GM21737 (cell line): ENCODE measurements at regions not wholly inside any gene's neighbourhood (a gene's known extent, or its start where the extent isn't known, plus 50 kb on each side); places are given as distances from the start of the nearest gene placed in this dataset.

Experiments used
- ATAC-seq: cut with Tn5 transposase; IDR thresholded peaks from one replicate; pipeline ENCODE4 v1.9.1; 2021; ENCODE audit warnings: mild to moderate bottlenecking, moderate library complexity; ENCODE audit not compliant: unreplicated experiment

GRCh38 chr11:16685914-16686313 is 52.5 kb upstream of the C11orf58 start:
- ATAC-seq, result no peak

- no peak for ATAC-seq
Observed at GRCh38 chr11:16678466-16679116, 59.9 kb upstream of the C11orf58 start.

- no peak for ATAC-seq
Observed at GRCh38 chr11:16669799-16670415, 68.5 kb upstream of the C11orf58 start.

DNA sequence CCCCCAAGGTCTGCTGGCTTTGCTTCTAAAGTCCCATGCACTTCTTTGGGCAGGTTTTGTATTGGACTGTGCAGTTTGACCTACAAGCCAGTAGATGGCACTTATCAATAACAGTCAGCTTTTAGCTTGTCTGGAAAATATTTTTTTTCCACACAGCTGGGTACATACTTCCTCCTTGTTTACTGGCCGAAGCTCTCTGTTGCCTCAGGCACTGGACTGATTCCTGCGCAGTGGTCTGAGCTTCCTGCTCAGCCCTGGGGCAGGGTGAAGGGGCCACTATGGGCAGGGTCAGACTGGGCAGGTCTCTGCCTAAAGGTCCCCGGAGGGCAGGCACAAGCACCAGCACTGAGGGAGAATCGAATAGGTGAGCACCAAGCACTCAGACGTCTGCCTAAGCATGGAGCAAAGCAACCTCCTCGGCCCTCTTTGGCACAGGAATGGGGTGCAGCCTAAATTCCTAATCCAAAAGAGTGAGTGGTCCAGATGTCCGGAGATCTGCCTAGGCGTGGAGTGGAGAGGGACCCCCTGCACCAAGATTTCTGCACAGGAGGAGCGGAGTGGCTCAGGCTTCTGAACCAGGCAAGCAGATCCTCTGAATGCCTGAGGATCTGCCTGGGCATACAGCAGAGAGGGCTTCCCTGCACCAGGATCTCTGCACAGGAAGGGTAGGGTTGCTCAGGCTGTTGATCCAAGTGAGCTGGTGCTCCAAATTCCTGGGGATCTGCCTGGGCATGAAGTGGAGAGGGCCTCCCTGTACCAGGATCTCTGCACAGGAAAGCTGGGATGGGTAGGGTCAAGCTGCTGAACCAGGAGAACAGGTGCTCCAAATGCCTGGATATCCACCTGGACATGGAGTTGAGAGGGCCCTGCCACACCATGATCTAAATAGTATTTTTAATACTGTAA is 105.9 kb upstream of the C11orf58 start:
- no peak for ATAC-seq

- no peak for ATAC-seq
Observed at GRCh38 chr11:16630651-16631050, 107.8 kb upstream of the C11orf58 start.

DNA sequence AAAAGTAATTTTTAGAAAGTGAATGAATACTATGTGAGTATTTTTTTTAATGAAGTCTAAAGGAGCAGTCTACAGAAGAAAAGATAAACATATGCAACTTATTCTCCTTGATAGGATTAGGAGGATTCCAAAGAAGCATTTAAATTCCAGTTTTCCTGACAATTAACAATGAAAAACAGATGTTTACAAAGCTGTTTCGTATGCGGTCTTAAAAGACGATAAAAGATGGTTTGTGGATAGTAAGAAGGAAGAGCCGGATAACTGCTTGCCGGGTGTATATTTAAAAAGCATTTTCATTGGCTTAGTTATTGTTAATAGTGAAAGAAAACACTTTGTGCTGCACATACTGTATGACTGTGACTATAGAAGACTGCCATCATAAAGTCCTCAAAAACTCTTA is 120.0 kb upstream of the C11orf58 start:
- no peak for ATAC-seq

DNA sequence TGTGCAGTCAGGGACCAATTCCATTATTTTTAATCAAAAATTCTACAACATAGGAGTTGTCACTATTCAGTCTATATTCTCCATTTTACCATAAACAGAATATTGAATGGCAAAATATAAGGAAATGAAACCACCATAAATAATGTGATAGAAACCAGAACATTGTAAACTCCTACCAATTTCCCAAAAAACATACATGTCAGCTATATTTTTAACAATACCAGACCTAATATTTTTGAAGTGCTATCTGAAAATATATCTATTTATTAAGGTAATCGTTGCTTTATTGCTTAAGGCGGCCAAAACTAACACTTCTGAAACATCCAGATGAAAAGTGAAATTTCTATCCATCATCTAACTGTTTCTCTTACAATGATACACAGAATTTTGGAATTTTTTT is 123.0 kb upstream of the C11orf58 start:
- ATAC-seq, result no peak

GRCh38 chr11:16613512-16614381 is 124.7 kb upstream of the C11orf58 start:
- peak; percentile 99 for ATAC-seq

GRCh38 chr11:16613262-16613511 is 125.3 kb upstream of the C11orf58 start:
- ATAC-seq, result peak; percentile 3

DNA sequence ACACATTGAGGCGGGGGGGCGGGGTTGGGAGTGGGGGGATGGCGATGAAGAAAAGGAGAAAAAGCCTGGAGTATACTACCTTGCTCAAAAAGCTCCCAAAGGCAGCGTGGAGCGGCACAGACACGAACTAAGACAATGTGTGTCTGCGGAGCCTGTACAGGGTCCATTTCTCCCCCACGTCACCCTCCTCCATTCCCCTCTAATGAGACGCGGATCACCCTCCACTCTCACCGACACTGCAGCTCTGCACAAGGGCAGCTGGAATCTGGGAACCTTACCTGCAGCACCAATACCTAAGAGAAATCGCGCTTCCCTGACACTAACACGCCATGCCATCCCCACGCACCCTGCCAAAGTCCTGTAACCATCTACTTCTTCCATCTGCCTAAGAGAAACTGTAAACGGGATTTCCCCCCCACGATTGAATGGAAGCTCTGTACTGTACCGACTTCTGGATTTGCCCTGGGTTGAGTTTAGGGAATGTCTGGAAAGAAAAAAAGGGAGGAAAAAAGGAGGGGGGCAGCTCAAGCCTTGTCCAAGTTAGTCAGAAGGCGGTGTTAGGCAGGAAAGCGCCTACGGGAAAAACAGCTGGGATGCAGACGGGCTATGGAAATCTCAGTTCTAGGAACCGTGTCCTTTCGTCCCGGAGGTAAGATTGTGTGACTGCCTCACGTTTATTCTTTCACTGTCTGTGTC is 125.7 kb upstream of the C11orf58 start:
- ATAC-seq, result no peak

- ATAC-seq, result no peak
Observed at GRCh38 chr11:16611926-16612565, 126.4 kb upstream of the C11orf58 start.

DNA sequence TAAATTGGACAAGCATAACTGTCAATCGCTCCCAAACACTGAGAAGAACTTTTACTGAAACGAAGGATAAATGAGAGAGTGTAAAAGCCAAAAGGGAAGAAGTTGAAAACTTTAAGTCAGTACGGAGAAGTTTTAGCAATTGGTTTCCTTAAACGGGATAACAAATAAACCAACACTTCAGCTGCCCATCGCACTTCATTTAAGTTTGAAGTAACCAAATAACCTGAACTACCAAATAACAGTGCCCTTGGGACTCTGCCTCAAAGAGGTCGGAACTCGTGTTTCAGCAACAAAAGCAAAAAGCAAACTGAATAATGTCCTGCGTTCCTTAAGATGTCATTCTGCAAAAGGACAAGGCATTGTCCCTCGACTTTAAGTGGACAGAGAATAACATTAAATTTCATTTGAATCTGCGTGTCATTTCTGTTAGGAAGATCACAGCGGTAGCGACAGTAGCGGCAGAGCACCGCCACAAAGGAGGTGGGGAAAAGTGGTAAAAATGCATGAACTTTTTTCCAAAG is 127.0 kb upstream of the C11orf58 start:
- ATAC-seq, result no peak

DNA sequence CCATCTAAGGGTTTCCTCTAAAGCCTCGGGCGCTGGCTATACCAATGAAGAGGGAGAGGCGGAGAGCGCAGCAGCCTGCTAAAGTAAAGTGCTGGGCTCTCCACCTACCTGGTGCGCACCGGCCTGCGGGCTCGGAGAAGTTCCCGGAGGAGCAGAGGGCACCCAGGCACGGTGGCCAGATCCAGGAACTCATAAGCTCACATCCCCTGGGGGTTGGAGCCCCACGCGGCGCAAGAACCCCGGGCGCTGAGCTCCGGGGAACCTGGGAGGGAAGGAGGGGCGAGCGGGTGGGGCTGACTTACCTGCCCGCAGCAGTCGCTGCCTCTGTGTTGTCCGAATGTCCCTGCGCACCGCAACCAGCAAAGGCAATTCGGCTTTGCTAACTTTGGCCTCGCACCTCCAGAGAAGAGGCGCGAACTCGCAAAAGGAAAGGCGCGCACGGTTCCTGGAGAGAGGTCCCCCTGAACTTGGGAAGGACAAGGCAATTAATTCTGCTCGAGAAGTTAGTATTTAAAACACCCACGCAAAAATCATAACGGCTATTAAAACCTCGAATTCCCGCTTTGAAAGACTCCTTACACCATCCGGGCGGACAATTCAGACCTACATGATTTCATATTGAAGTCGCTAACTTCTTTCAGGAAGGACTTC is 127.6 kb upstream of the C11orf58 start:
- no peak for ATAC-seq

DNA sequence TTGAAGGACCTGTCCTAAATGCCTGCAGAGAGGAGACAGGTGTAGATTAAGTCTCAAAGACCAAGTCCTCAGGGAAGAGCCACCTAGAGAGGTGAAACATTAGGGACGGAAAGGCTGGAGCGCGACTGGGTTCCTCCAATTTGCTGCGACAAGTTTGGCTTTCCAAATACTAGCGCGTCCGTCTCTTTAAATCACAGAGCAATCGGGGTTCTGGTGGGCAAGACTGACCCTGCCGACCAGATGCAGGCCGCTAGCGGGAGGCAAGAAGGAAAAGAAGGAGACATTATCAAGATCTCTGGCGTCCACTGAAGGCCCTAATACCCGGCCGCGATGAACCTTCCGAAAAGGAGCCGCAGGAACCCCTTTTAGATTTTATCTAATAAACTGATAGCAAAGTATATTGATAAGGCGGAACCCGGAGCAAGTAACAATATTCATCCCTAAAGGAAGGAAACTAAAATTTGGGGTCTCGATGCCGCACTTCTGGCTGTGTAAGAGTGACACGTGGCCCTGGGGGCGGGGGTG is 128.2 kb upstream of the C11orf58 start:
- no peak for ATAC-seq

GRCh38 chr11:16609769-16610168 is 128.7 kb upstream of the C11orf58 start:
- ATAC-seq, result no peak

- ATAC-seq, result no peak
Observed at GRCh38 chr11:16607675-16608644, 130.5 kb upstream of the C11orf58 start.

- no peak for ATAC-seq
Observed at GRCh38 chr11:16606784-16607674, 131.4 kb upstream of the C11orf58 start.
